H9 (cell line): ENCODE measurements at regions not wholly inside any gene's neighbourhood (a gene's known extent, or its start where the extent isn't known, plus 50 kb on each side); places are given as distances from the start of the nearest gene placed in this dataset.

Source experiments
- DNase-seq: peaks from one replicate; pipeline ENCODE4 v3.0.0-alpha.2; 2017
- H2AFZ ChIP-seq: one replicate; pipeline ENCODE4 v1.6.1; 2013; ENCODE audit warnings: mild to moderate bottlenecking, low read length, control low read depth, moderate library complexity
- H2AK5ac ChIP-seq: 2 replicates; pipeline ENCODE4 v1.6.1; 2013; ENCODE audit warnings: low read length, control low read depth, mixed read lengths; ENCODE audit not compliant: insufficient read length
- H2BK120ac ChIP-seq: one replicate; pipeline ENCODE4 v1.6.1; 2013; ENCODE audit warnings: low read depth, mild to moderate bottlenecking, low read length, control low read depth, inconsistent platforms; ENCODE audit not compliant: poor library complexity, severe bottlenecking
- H2BK12ac ChIP-seq: 2 replicates; pipeline ENCODE4 v1.6.1; 2013; ENCODE audit warnings: low read length, control low read depth, mixed read lengths, low read depth; ENCODE audit not compliant: insufficient read length
- H2BK15ac ChIP-seq: 2 replicates; pipeline ENCODE4 v1.6.1; 2013; ENCODE audit warnings: low read depth, low read length, control low read depth
- H2BK20ac ChIP-seq: one replicate; pipeline ENCODE4 v1.6.1; 2013; ENCODE audit warnings: low read depth, mild to moderate bottlenecking, low read length, control low read depth, inconsistent platforms; ENCODE audit not compliant: poor library complexity, severe bottlenecking
- H2BK5ac ChIP-seq: 2 replicates; pipeline ENCODE4 v1.6.1; 2013; ENCODE audit warnings: low read length, control low read depth, mixed read lengths; ENCODE audit not compliant: insufficient read length
- H3K14ac ChIP-seq: 2 replicates; pipeline ENCODE4 v1.6.1; 2013; ENCODE audit warnings: low read length, control low read depth; ENCODE audit not compliant: insufficient read depth
- H3K18ac ChIP-seq: 2 replicates; pipeline ENCODE4 v1.6.1; 2013; ENCODE audit warnings: low read depth, mild to moderate bottlenecking, mixed read lengths, low read length, control low read depth; ENCODE audit not compliant: insufficient read length
- H3K23ac ChIP-seq: 2 replicates; pipeline ENCODE4 v1.6.1; 2013; ENCODE audit warnings: low read length, control low read depth, mixed read lengths, low read depth; ENCODE audit not compliant: insufficient read length
- H3K23me2 ChIP-seq: 2 replicates; pipeline ENCODE4 v1.6.1; 2013; ENCODE audit warnings: low read depth, mild to moderate bottlenecking, mixed read lengths, low read length, control low read depth; ENCODE audit not compliant: insufficient read length, poor library complexity, severe bottlenecking
- H3K27ac ChIP-seq: 2 replicates; pipeline ENCODE4 v1.5.1; 2013; ENCODE audit warnings: low read length, control low read depth, mixed read lengths, low read depth; ENCODE audit not compliant: insufficient read length
- H3K27me3 ChIP-seq: 2 replicates; pipeline ENCODE4 v1.6.1; 2013; ENCODE audit warnings: low read length, control low read depth, inconsistent platforms; ENCODE audit not compliant: insufficient read depth
- H3K4ac ChIP-seq: 2 replicates; pipeline ENCODE4 v1.6.1; 2013; ENCODE audit warnings: low read depth, mild to moderate bottlenecking, control low read depth, inconsistent platforms, low read length, moderate library complexity
- H3K4me1 ChIP-seq: 2 replicates; pipeline ENCODE4 v1.6.1; 2013; ENCODE audit warnings: low read length, control low read depth, inconsistent platforms; ENCODE audit not compliant: insufficient read depth
- H3K4me2 ChIP-seq: 2 replicates; pipeline ENCODE4 v1.6.1; 2013; ENCODE audit warnings: low read length, control low read depth, mixed read lengths; ENCODE audit not compliant: insufficient read length, insufficient read depth
- H3K56ac ChIP-seq: 2 replicates; pipeline ENCODE4 v1.6.1; 2013; ENCODE audit warnings: low read depth, mild to moderate bottlenecking, mixed read lengths, low read length, control low read depth; ENCODE audit not compliant: insufficient read length
- H3K79me1 ChIP-seq: 2 replicates; pipeline ENCODE4 v1.6.1; 2013; ENCODE audit warnings: low read depth, mild to moderate bottlenecking, moderate library complexity, low read length, control low read depth, inconsistent platforms; ENCODE audit not compliant: insufficient read depth, poor library complexity, severe bottlenecking
- H3K79me2 ChIP-seq: 2 replicates; pipeline ENCODE4 v1.6.1; 2013; ENCODE audit warnings: low read length, control low read depth, inconsistent platforms; ENCODE audit not compliant: insufficient read depth
- H3K9ac ChIP-seq: 2 replicates; pipeline ENCODE4 v1.6.1; 2013; ENCODE audit warnings: low read length, control low read depth, mixed read lengths; ENCODE audit not compliant: insufficient read length; ENCODE audit errors: extremely low read depth
- H3K9me3 ChIP-seq: one replicate; pipeline ENCODE4 v1.6.1; 2013; ENCODE audit warnings: low read depth, low read length, inconsistent platforms; ENCODE audit not compliant: control insufficient read depth
- H3T11ph ChIP-seq: one replicate; pipeline ENCODE4 v1.6.1; 2013; ENCODE audit warnings: mild to moderate bottlenecking, low read length, control low read depth, inconsistent platforms
- H4K20me1 ChIP-seq: one replicate; pipeline ENCODE4 v1.6.1; 2013; ENCODE audit not compliant: control insufficient read depth, insufficient read length, insufficient read depth
- H4K5ac ChIP-seq: 2 replicates; pipeline ENCODE4 v1.6.1; 2013; ENCODE audit warnings: low read depth, mild to moderate bottlenecking, mixed read lengths, low read length, control low read depth; ENCODE audit not compliant: insufficient read length
- H4K8ac ChIP-seq: replicated peaks from 2 replicates; pipeline ENCODE4 v1.6.1; 2013; ENCODE audit warnings: low read length, control low read depth, mixed read lengths, low read depth; ENCODE audit not compliant: insufficient read length
- H4K91ac ChIP-seq: 2 replicates; pipeline ENCODE4 v1.6.1; 2013; ENCODE audit warnings: low read depth, mild to moderate bottlenecking, moderate library complexity, mixed read lengths, low read length, control low read depth; ENCODE audit not compliant: insufficient read length
- H3K27ac Mint-ChIP-seq, 3 experiments: 2 replicates in 2 of 3; 3 replicates in 1 of 3; pipeline ENCODE4 v1.8.0; 2020 to 2021; ENCODE audit warnings: mixed read lengths in 3 of 3, mild to moderate bottlenecking in 1 of 3, moderate library complexity in 1 of 3
- H3K27me3 Mint-ChIP-seq: 2 replicates; pipeline ENCODE4 v1.8.0; 2021; ENCODE audit warnings: low read depth, mild to moderate bottlenecking, moderate library complexity, mixed read lengths
- H3K36me3 Mint-ChIP-seq, 3 experiments: 2 replicates in 2 of 3; 3 replicates in 1 of 3; pipeline ENCODE4 v1.8.0; 2020 to 2021; ENCODE audit warnings: low read depth in 3 of 3, mixed read lengths in 3 of 3; ENCODE audit not compliant: insufficient read depth in 1 of 3
- H3K4me1 Mint-ChIP-seq, 2 experiments: 2 replicates each; pipeline ENCODE4 v1.8.0; 2020; ENCODE audit warnings: mixed read lengths in 2 of 2
- H3K4me3 Mint-ChIP-seq, 2 experiments: 2 replicates in 1 of 2; 3 replicates in 1 of 2; pipeline ENCODE4 v1.8.0; 2020 to 2021; ENCODE audit warnings: mild to moderate bottlenecking in 2 of 2, mixed read lengths in 2 of 2, moderate library complexity in 1 of 2
- H3K9me3 Mint-ChIP-seq, 2 experiments: 2 replicates in 1 of 2; 3 replicates in 1 of 2; pipeline ENCODE4 v1.8.0; 2020; ENCODE audit warnings: mild to moderate bottlenecking in 2 of 2, mixed read lengths in 2 of 2, moderate library complexity in 1 of 2
- CTCF ChIP-seq: fragments of 200-600 bp; sonication (generic); conservative IDR thresholded peaks from 3 replicates; pipeline ENCODE4 v1.8.0; 2021; ENCODE audit warnings: antibody characterized with exemption, mild to moderate bottlenecking
- WGBS: extraction: QIAGEN DNeasy Blood & Tissue Kit; methylation state at CpG from one replicate; pipeline ENCODE4 v1.1.7; 2013; ENCODE audit warnings: missing lambda C conversion rate, low lambda C conversion rate, mixed read lengths; ENCODE audit not compliant: insufficient read length; ENCODE audit errors: extremely low coverage; 5-methylcytosine and 5-hydroxymethylcytosine counted together

GRCh38 chr5:97907646-97908400 lies 724.8 kb upstream of the RIOK2 start:
- TF ChIP-seq CTCF: no peak
- Histone ChIP-seq H4K8ac (no peak overlapping the region), H3K23me2 (no peaks in the 10 kb centered on the region), H2AK5ac (no peak overlapping the region), H4K20me1 (no peaks in the 10 kb centered on the region), H2BK20ac (no peak overlapping the region), H3K4me1 (peaks cover 6% of the 10 kb centered on the region), H2AFZ (no peak overlapping the region), H3T11ph (no peak overlapping the region), H3K79me2 (no peaks in the 10 kb centered on the region), H2BK120ac (no peak overlapping the region), H3K56ac (no peak overlapping the region), H3K27ac (no peak overlapping the region), H4K5ac (no peak overlapping the region), H3K4ac (no peak overlapping the region), H3K27me3 (no peaks in the 10 kb centered on the region), H3K9me3 (peaks cover 10% of the 10 kb centered on the region), H2BK12ac (no peak overlapping the region), H3K18ac (no peak overlapping the region), H2BK5ac (no peak overlapping the region), H3K4me2 (no peak overlapping the region), H3K14ac (no peak overlapping the region), H3K79me1 (no peaks in the 10 kb centered on the region), H3K9ac (no peak overlapping the region), H2BK15ac (no peak overlapping the region), H3K23ac (no peak overlapping the region), H4K91ac (no peak overlapping the region)
- Mint-ChIP-seq H3K4me1 (peaks cover 16 to 20% of the 10 kb centered on the region in 2 experiments), H3K9me3 (peaks cover 28 to 44% of the 10 kb centered on the region in 2 experiments), H3K36me3 (peaks cover 14 to 41% (median 27%) of the 10 kb centered on the region in 3 experiments), H3K27me3 (peaks cover 2% of the 10 kb centered on the region; the same call in 1 of the 2 replicates), H3K4me3 (no peak overlapping the region), H3K27ac (peak overlapping the region in 2 of 3 experiments; percentile 55 to 81; a peak in 3 of 7 replicates)
- no peak for DNase-seq
- WGBS: no CpG with 5 or more reads among the region's 3 CpGs
